ENCODE measurements at regions not wholly inside any gene's neighbourhood (a gene's known extent, or its start where the extent isn't known, plus 50 kb on each side); places are given as distances from the start of the nearest gene placed in this dataset.

GRCh38 chr7:86207740-86208139 is 436.0 kb upstream of the GRM3 start:
- TF ChIP-seq, protein P1, sequence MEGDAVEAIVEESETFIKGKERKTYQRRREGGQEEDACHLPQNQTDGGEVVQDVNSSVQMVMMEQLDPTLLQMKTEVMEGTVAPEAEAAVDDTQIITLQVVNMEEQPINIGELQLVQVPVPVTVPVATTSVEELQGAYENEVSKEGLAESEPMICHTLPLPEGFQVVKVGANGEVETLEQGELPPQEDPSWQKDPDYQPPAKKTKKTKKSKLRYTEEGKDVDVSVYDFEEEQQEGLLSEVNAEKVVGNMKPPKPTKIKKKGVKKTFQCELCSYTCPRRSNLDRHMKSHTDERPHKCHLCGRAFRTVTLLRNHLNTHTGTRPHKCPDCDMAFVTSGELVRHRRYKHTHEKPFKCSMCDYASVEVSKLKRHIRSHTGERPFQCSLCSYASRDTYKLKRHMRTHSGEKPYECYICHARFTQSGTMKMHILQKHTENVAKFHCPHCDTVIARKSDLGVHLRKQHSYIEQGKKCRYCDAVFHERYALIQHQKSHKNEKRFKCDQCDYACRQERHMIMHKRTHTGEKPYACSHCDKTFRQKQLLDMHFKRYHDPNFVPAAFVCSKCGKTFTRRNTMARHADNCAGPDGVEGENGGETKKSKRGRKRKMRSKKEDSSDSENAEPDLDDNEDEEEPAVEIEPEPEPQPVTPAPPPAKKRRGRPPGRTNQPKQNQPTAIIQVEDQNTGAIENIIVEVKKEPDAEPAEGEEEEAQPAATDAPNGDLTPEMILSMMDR (IDR thresholded peaks at IDR 0.05) = no peak
- no peak for TF ChIP-seq ZFX (IDR thresholded peaks at IDR 0.05; ENCODE audit: borderline replicate concordance)
